UCSD-AML1 (cell line): ENCODE measurements at regions not wholly inside any gene's neighbourhood (a gene's known extent, or its start where the extent isn't known, plus 50 kb on each side); places are given as distances from the start of the nearest gene placed in this dataset.

Experiments
- DNase-seq: peaks from one replicate; lab custom pipeline; 2025; ENCODE audit not compliant: unreplicated experiment; lab: John Stamatoyannopoulos, UW

- DNase-seq = no peak
Measured at GRCh38 chr5:4212981-4213819, 617.6 kb downstream of the IRX1 start.

GRCh38 chr5:4215143-4215542 is 619.5 kb downstream of the IRX1 start:
- no peak for DNase-seq

- DNase-seq = no peak
Measured at GRCh38 chr5:4216142-4216541, 620.5 kb downstream of the IRX1 start.

GRCh38 chr5:4220016-4220415 is 624.4 kb downstream of the IRX1 start:
- DNase-seq = no peak

- DNase-seq = no peak
Measured at GRCh38 chr5:4221048-4221447, 625.4 kb downstream of the IRX1 start.

GRCh38 chr5:4222147-4222546 is 626.5 kb downstream of the IRX1 start:
- no peak for DNase-seq

- no peak for DNase-seq
Measured at GRCh38 chr5:4222821-4223220, 627.2 kb downstream of the IRX1 start.

- no peak for DNase-seq
Measured at GRCh38 chr5:4225741-4226140, 630.1 kb downstream of the IRX1 start.

GRCh38 chr5:4226565-4226964 is 630.9 kb downstream of the IRX1 start:
- no peak for DNase-seq

- no peak for DNase-seq
Measured at GRCh38 chr5:4228708-4229107, 633.1 kb downstream of the IRX1 start.

- no peak for DNase-seq
Measured at GRCh38 chr5:4229414-4230292, 634.0 kb downstream of the IRX1 start.

GRCh38 chr5:4230471-4230785 is 634.8 kb downstream of the IRX1 start:
- DNase-seq = no peak

GRCh38 chr5:4230786-4231641 is 635.4 kb downstream of the IRX1 start:
- no peak for DNase-seq

- DNase-seq = no peak
Measured at GRCh38 chr5:4232084-4232483, 636.5 kb downstream of the IRX1 start.

- no peak for DNase-seq
Measured at GRCh38 chr5:4233671-4234070, 638.0 kb downstream of the IRX1 start.

- no peak for DNase-seq
Measured at GRCh38 chr5:4243479-4244264, 648.0 kb downstream of the IRX1 start.

GRCh38 chr5:4244306-4244705 is 648.7 kb downstream of the IRX1 start:
- DNase-seq = no peak

GRCh38 chr5:4245076-4245475 is 649.4 kb downstream of the IRX1 start:
- no peak for DNase-seq

GRCh38 chr5:4245511-4245910 is 649.9 kb downstream of the IRX1 start:
- DNase-seq = no peak

- DNase-seq = no peak
Measured at GRCh38 chr5:4246447-4246846, 650.8 kb downstream of the IRX1 start.

GRCh38 chr5:4250254-4250653 is 654.6 kb downstream of the IRX1 start:
- DNase-seq = no peak
